Erythroblast (primary cell): ENCODE measurements at regions not wholly inside any gene's neighbourhood (a gene's known extent, or its start where the extent isn't known, plus 50 kb on each side); places are given as distances from the start of the nearest gene placed in this dataset.

Experiments
- GATA1 ChIP-seq: IDR thresholded peaks from 2 replicates; pipeline ENCODE4 v1.6.1; 2011; ENCODE audit warnings: low read depth, mild to moderate bottlenecking, control low read depth, low read length, moderate library complexity
- POLR2A ChIP-seq: IDR thresholded peaks from 2 replicates; pipeline ENCODE4 v1.6.1; 2011; ENCODE audit warnings: mild to moderate bottlenecking, low read length

- TF ChIP-seq POLR2A (no peak), GATA1 (no peak)
Measured at GRCh38 chr19:28022506-28022905, 1190.4 kb downstream of the UQCRFS1 start.
